MM.1S (cell line): ENCODE measurements at regions not wholly inside any gene's neighbourhood (a gene's known extent, or its start where the extent isn't known, plus 50 kb on each side); places are given as distances from the start of the nearest gene placed in this dataset.

ENCODE experiments used
- DNase-seq: peaks from one replicate; pipeline ENCODE4 v3.0.0-alpha.2; 2015
- H2AFZ ChIP-seq: fragments of 300-600 bp; sonication (generic); 2 replicates; pipeline ENCODE4 v1.6.0; 2016; ENCODE audit warnings: antibody characterized with exemption, low read length
- H3F3A ChIP-seq: fragments of 300-600 bp; sonication (generic); 2 replicates; pipeline ENCODE4 v1.6.1; 2016; ENCODE audit warnings: mild to moderate bottlenecking, antibody characterized with exemption, low read length, moderate library complexity, mixed read lengths; ENCODE audit not compliant: insufficient read depth
- H3K27ac ChIP-seq: fragments of 300-600 bp; sonication (generic); 2 replicates; pipeline ENCODE4 v1.5.1; 2016; ENCODE audit warnings: mild to moderate bottlenecking, low read length
- H3K27me3 ChIP-seq: fragments of 300-600 bp; sonication (generic); replicated peaks from 2 replicates; pipeline ENCODE4 v1.6.0; 2016; ENCODE audit warnings: low read length; ENCODE audit not compliant: insufficient read depth
- H3K36me3 ChIP-seq: fragments of 300-600 bp; sonication (generic); replicated peaks from 2 replicates; pipeline ENCODE4 v1.6.1; 2016; ENCODE audit warnings: mild to moderate bottlenecking, low read length, mixed read lengths; ENCODE audit not compliant: insufficient read depth
- H3K4me1 ChIP-seq: fragments of 300-600 bp; sonication (generic); 2 replicates; pipeline ENCODE4 v1.6.1; 2016; ENCODE audit warnings: low read length, mixed read lengths
- H3K4me2 ChIP-seq: fragments of 300-600 bp; sonication (generic); 2 replicates; pipeline ENCODE4 v1.6.0; 2016; ENCODE audit warnings: low read depth, low read length
- H3K4me3 ChIP-seq: fragments of 300-600 bp; sonication (generic); 2 replicates; pipeline ENCODE4 v1.5.1; 2016; ENCODE audit warnings: low read length, mixed read lengths
- H3K79me2 ChIP-seq: fragments of 300-600 bp; sonication (generic); 2 replicates; pipeline ENCODE4 v1.6.1; 2016; ENCODE audit warnings: mixed run types, low read length, mixed read lengths
- H3K9ac ChIP-seq: fragments of 300-600 bp; sonication (generic); 2 replicates; pipeline ENCODE4 v1.6.1; 2016; ENCODE audit warnings: low read length, mixed read lengths
- H3K9me2 ChIP-seq: fragments of 300-600 bp; sonication (generic); replicated peaks from 2 replicates; pipeline ENCODE4 v1.6.1; 2016; ENCODE audit warnings: mild to moderate bottlenecking, low read length, mixed read lengths; ENCODE audit not compliant: insufficient read depth
- H3K9me3 ChIP-seq: fragments of 300-600 bp; sonication (generic); replicated peaks from 2 replicates; pipeline ENCODE4 v1.6.1; 2016; ENCODE audit warnings: mild to moderate bottlenecking, low read length, mixed read lengths; ENCODE audit not compliant: insufficient read depth
- H4K20me1 ChIP-seq: fragments of 300-600 bp; sonication (generic); 2 replicates; pipeline ENCODE4 v1.6.1; 2016; ENCODE audit warnings: mild to moderate bottlenecking, low read length, moderate library complexity, mixed read lengths; ENCODE audit not compliant: insufficient read depth
- EZH2 ChIP-seq: fragments of 300-600 bp; sonication (generic); optimal IDR thresholded peaks from 2 replicates; pipeline ENCODE3; 2017; ENCODE audit warnings: low read depth, mild to moderate bottlenecking, antibody characterized with exemption, low read length, mixed read lengths
- EZH2phosphoT487 ChIP-seq: fragments of 300-600 bp; sonication (generic); IDR thresholded peaks from 2 replicates; pipeline ENCODE4 v1.6.1; 2018; ENCODE audit warnings: antibody characterized with exemption, low read length
- TF ChIP-seq, protein P1 (sequence below): fragments of 300-600 bp; sonication (generic); IDR thresholded peaks from 2 replicates; pipeline ENCODE4 v1.5.1; 2016; ENCODE audit warnings: antibody characterized with exemption, low read length, mixed read lengths

GRCh38 chr3:139129892-139130291 lies 85.2 kb upstream of the PRR23C start:
- Histone ChIP-seq H3K27ac (no peak overlapping the region), H3K9ac (no peak overlapping the region), H4K20me1 (no peaks in the 10 kb centered on the region), H3K9me3 (no peaks in the 10 kb centered on the region), H3K79me2 (no peaks in the 10 kb centered on the region), H3K9me2 (no peaks in the 10 kb centered on the region), H2AFZ (no peak overlapping the region), H3K4me3 (no peak overlapping the region), H3K4me1 (no peaks in the 10 kb centered on the region), H3K36me3 (no peaks in the 10 kb centered on the region), H3K4me2 (no peak overlapping the region), H3K27me3 (no peaks in the 10 kb centered on the region), H3F3A (no peaks in the 10 kb centered on the region)
- no peak for DNase-seq
- TF ChIP-seq EZH2phosphoT487 (no peak), EZH2 (no peak)
- TF ChIP-seq, protein P1, sequence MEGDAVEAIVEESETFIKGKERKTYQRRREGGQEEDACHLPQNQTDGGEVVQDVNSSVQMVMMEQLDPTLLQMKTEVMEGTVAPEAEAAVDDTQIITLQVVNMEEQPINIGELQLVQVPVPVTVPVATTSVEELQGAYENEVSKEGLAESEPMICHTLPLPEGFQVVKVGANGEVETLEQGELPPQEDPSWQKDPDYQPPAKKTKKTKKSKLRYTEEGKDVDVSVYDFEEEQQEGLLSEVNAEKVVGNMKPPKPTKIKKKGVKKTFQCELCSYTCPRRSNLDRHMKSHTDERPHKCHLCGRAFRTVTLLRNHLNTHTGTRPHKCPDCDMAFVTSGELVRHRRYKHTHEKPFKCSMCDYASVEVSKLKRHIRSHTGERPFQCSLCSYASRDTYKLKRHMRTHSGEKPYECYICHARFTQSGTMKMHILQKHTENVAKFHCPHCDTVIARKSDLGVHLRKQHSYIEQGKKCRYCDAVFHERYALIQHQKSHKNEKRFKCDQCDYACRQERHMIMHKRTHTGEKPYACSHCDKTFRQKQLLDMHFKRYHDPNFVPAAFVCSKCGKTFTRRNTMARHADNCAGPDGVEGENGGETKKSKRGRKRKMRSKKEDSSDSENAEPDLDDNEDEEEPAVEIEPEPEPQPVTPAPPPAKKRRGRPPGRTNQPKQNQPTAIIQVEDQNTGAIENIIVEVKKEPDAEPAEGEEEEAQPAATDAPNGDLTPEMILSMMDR, result no peak

GRCh38 chr3:139130390-139131140 lies 85.9 kb upstream of the PRR23C start:
- Histone ChIP-seq H3K36me3 (no peaks in the 10 kb centered on the region), H3K79me2 (no peaks in the 10 kb centered on the region), H3K9me3 (no peaks in the 10 kb centered on the region), H4K20me1 (no peaks in the 10 kb centered on the region), H3K9me2 (no peaks in the 10 kb centered on the region), H3K4me2 (no peak overlapping the region), H3K4me3 (no peak overlapping the region), H3K27ac (no peak overlapping the region), H3K9ac (no peak overlapping the region), H3K4me1 (no peaks in the 10 kb centered on the region), H3F3A (no peaks in the 10 kb centered on the region), H2AFZ (no peak overlapping the region), H3K27me3 (no peaks in the 10 kb centered on the region)
- TF ChIP-seq EZH2, result no peak
- TF ChIP-seq EZH2phosphoT487, result no peak
- TF ChIP-seq, protein P1, result no peak
- DNase-seq, result no peak

GRCh38 chr3:139131951-139132350 lies 87.3 kb upstream of the PRR23C start:
- Histone ChIP-seq H4K20me1 (no peaks in the 10 kb centered on the region), H3K27ac (no peak overlapping the region), H3K27me3 (no peaks in the 10 kb centered on the region), H3K9ac (no peak overlapping the region), H3K4me3 (no peak overlapping the region), H3K9me3 (no peaks in the 10 kb centered on the region), H2AFZ (no peak overlapping the region), H3K79me2 (no peaks in the 10 kb centered on the region), H3K4me2 (no peak overlapping the region), H3K4me1 (no peaks in the 10 kb centered on the region), H3F3A (no peaks in the 10 kb centered on the region), H3K36me3 (no peaks in the 10 kb centered on the region), H3K9me2 (no peaks in the 10 kb centered on the region)
- DNase-seq, result no peak
- TF ChIP-seq, protein P1, result no peak
- TF ChIP-seq EZH2 (no peak), EZH2phosphoT487 (no peak)
